EL (cell line): ENCODE measurements at regions not wholly inside any gene's neighbourhood (a gene's known extent, or its start where the extent isn't known, plus 50 kb on each side); places are given as distances from the start of the nearest gene placed in this dataset.

ENCODE experiments used
- DNase-seq: peaks from one replicate; pipeline ENCODE4 v3.0.0-alpha.2; 2016

GRCh38 chr14:97618917-97619690, 821.9 kb downstream of the VRK1 start:
- DNase-seq, result no peak

- no peak for DNase-seq
These were observed 822.9 kb downstream of the VRK1 start for GRCh38 chr14:97620066-97620465.

GRCh38 chr14:97624985-97625384, 827.8 kb downstream of the VRK1 start:
- no peak for DNase-seq

GRCh38 chr14:97625477-97625876, 828.3 kb downstream of the VRK1 start:
- no peak for DNase-seq

GRCh38 chr14:97626088-97626487, 828.9 kb downstream of the VRK1 start:
- no peak for DNase-seq

GRCh38 chr14:97630249-97630648, 833.1 kb downstream of the VRK1 start:
- DNase-seq, result no peak

GRCh38 chr14:97633131-97633738, 836.1 kb downstream of the VRK1 start:
- no peak for DNase-seq

- no peak for DNase-seq
These were observed 837.6 kb downstream of the VRK1 start for GRCh38 chr14:97634751-97635150.

GRCh38 chr14:97638864-97639263, 841.7 kb downstream of the VRK1 start:
- DNase-seq, result no peak

- no peak for DNase-seq
These were observed 842.8 kb downstream of the VRK1 start for GRCh38 chr14:97640031-97640430.

- no peak for DNase-seq
These were observed 844.6 kb downstream of the VRK1 start for GRCh38 chr14:97641827-97642226.

- no peak for DNase-seq
These were observed 845.4 kb downstream of the VRK1 start for GRCh38 chr14:97642631-97643030.

- DNase-seq, result no peak
These were observed 847.2 kb downstream of the VRK1 start for GRCh38 chr14:97644365-97644764.

- DNase-seq, result no peak
These were observed 852.6 kb downstream of the VRK1 start for GRCh38 chr14:97649752-97650151.

- DNase-seq, result no peak
These were observed 858.2 kb downstream of the VRK1 start for GRCh38 chr14:97655169-97655948.

- DNase-seq, result no peak
These were observed 860.4 kb downstream of the VRK1 start for GRCh38 chr14:97657609-97658008.

- DNase-seq, result no peak
These were observed 890.9 kb downstream of the VRK1 start for GRCh38 chr14:97687944-97688630.

GRCh38 chr14:97688631-97689336, 891.6 kb downstream of the VRK1 start:
- DNase-seq, result no peak

- DNase-seq, result no peak
These were observed 894.9 kb downstream of the VRK1 start for GRCh38 chr14:97692084-97692483.

GRCh38 chr14:97695456-97695981, 898.3 kb downstream of the VRK1 start:
- DNase-seq, result no peak

GRCh38 chr14:97697772-97698171, 900.6 kb downstream of the VRK1 start:
- DNase-seq, result no peak

- DNase-seq, result no peak
These were observed 901.8 kb downstream of the VRK1 start for GRCh38 chr14:97699026-97699425.
